ENCODE measurements at regions not wholly inside any gene's neighbourhood (a gene's known extent, or its start where the extent isn't known, plus 50 kb on each side); places are given as distances from the start of the nearest gene placed in this dataset.

GRCh38 chr17:15051933-15052332 is 213.2 kb downstream of the PMP22 start:
- DNase-seq (ENCODE audit: low spot score), result no peak
- intact Hi-C loops (cut with DNase I), result no loop called here

- intact Hi-C loops (cut with DNase I), result no loop called here
- no peak for DNase-seq (ENCODE audit: low spot score)
Observed at GRCh38 chr17:15049795-15050160, 215.3 kb downstream of the PMP22 start.

- no peak for DNase-seq (ENCODE audit: low spot score)
- intact Hi-C loops (cut with DNase I), result no loop called here
Observed at GRCh38 chr17:15048933-15049794, 216.0 kb downstream of the PMP22 start.

- DNase-seq (ENCODE audit: low spot score), result no peak
- intact Hi-C loops (cut with DNase I), result no loop called here
Observed at GRCh38 chr17:15048381-15048780, 216.7 kb downstream of the PMP22 start.

- intact Hi-C loops (cut with DNase I), result no loop called here
- DNase-seq (ENCODE audit: low spot score), result no peak
Observed at GRCh38 chr17:15042311-15042710, 222.8 kb downstream of the PMP22 start.

GRCh38 chr17:15039366-15039765 is 225.8 kb downstream of the PMP22 start:
- no peak for DNase-seq (ENCODE audit: low spot score)
- intact Hi-C loops (cut with DNase I), result no loop called here

GRCh38 chr17:15038656-15039055 is 226.5 kb downstream of the PMP22 start:
- intact Hi-C loops (cut with DNase I), result no loop called here
- DNase-seq (ENCODE audit: low spot score), result no peak

GRCh38 chr17:15036238-15036637 is 228.9 kb downstream of the PMP22 start:
- intact Hi-C loops (cut with DNase I), result no loop called here

GRCh38 chr17:15031975-15032374 is 233.2 kb downstream of the PMP22 start:
- intact Hi-C loops (cut with DNase I), result no loop called here
- DNase-seq (ENCODE audit: low spot score), result no peak

More at GRCh38 chr17:15036238-15036637, 228.9 kb downstream of the PMP22 start:
- DNase-seq (ENCODE audit: low spot score), result no peak

GRCh38 chr17:15029469-15029868 is 235.7 kb downstream of the PMP22 start:
- DNase-seq (ENCODE audit: low spot score), result no peak
- intact Hi-C loops (cut with DNase I), result no loop called here

- DNase-seq (ENCODE audit: low spot score), result no peak
- intact Hi-C loops (cut with DNase I), result no loop called here
Observed at GRCh38 chr17:15027853-15028252, 237.3 kb downstream of the PMP22 start.

- intact Hi-C loops (cut with DNase I), result no loop called here
- no peak for DNase-seq (ENCODE audit: low spot score)
Observed at GRCh38 chr17:15026088-15026487, 239.0 kb downstream of the PMP22 start.

- intact Hi-C loops (cut with DNase I), result no loop called here
- no peak for DNase-seq (ENCODE audit: low spot score)
Observed at GRCh38 chr17:15023589-15024336, 241.4 kb downstream of the PMP22 start.

GRCh38 chr17:15019158-15019557 is 246.0 kb downstream of the PMP22 start:
- DNase-seq (ENCODE audit: low spot score), result no peak
- intact Hi-C loops (cut with DNase I), result no loop called here

- intact Hi-C loops (cut with DNase I), result no loop called here
Observed at GRCh38 chr17:15012351-15012980, 252.7 kb downstream of the PMP22 start.

GRCh38 chr17:15009087-15009486 is 256.0 kb downstream of the PMP22 start:
- no peak for DNase-seq (ENCODE audit: low spot score)
- intact Hi-C loops (cut with DNase I), result no loop called here

More at GRCh38 chr17:15012351-15012980, 252.7 kb downstream of the PMP22 start:
- no peak for DNase-seq (ENCODE audit: low spot score)

GRCh38 chr17:15007147-15007553 is 258.0 kb downstream of the PMP22 start:
- no peak for DNase-seq (ENCODE audit: low spot score)
- intact Hi-C loops (cut with DNase I), result no loop called here

- intact Hi-C loops (cut with DNase I), result no loop called here
- DNase-seq (ENCODE audit: low spot score), result no peak
Observed at GRCh38 chr17:15006421-15007128, 258.6 kb downstream of the PMP22 start.

- intact Hi-C loops (cut with DNase I), result no loop called here
- no peak for DNase-seq (ENCODE audit: low spot score)
Observed at GRCh38 chr17:15000661-15001060, 264.5 kb downstream of the PMP22 start.

- no peak for DNase-seq (ENCODE audit: low spot score)
- intact Hi-C loops (cut with DNase I), result no loop called here
Observed at GRCh38 chr17:14997290-14997689, 267.8 kb downstream of the PMP22 start.

Measured in cardiac septum (tissue), 1 donor.